GM12872 (cell line): ENCODE measurements at regions not wholly inside any gene's neighbourhood (a gene's known extent, or its start where the extent isn't known, plus 50 kb on each side); places are given as distances from the start of the nearest gene placed in this dataset.

Source experiments
- TF ChIP-seq, protein P1 (sequence below): IDR thresholded peaks from 3 replicates; pipeline ENCODE4 v1.5.1; 2011; ENCODE audit warnings: low read depth, mild to moderate bottlenecking, low read length, moderate library complexity; ENCODE audit not compliant: insufficient read depth

- TF ChIP-seq, protein P1, sequence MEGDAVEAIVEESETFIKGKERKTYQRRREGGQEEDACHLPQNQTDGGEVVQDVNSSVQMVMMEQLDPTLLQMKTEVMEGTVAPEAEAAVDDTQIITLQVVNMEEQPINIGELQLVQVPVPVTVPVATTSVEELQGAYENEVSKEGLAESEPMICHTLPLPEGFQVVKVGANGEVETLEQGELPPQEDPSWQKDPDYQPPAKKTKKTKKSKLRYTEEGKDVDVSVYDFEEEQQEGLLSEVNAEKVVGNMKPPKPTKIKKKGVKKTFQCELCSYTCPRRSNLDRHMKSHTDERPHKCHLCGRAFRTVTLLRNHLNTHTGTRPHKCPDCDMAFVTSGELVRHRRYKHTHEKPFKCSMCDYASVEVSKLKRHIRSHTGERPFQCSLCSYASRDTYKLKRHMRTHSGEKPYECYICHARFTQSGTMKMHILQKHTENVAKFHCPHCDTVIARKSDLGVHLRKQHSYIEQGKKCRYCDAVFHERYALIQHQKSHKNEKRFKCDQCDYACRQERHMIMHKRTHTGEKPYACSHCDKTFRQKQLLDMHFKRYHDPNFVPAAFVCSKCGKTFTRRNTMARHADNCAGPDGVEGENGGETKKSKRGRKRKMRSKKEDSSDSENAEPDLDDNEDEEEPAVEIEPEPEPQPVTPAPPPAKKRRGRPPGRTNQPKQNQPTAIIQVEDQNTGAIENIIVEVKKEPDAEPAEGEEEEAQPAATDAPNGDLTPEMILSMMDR: no peak
Measured at GRCh38 chr5:152290181-152290580, 114.9 kb downstream of the NMUR2 start.

- TF ChIP-seq, protein P1: no peak
Measured at GRCh38 chr5:152288917-152289595, 116.0 kb downstream of the NMUR2 start.

- TF ChIP-seq, protein P1: no peak
Measured at GRCh38 chr5:152288499-152288898, 116.6 kb downstream of the NMUR2 start.

GRCh38 chr5:152285764-152286163 lies 119.3 kb downstream of the NMUR2 start:
- TF ChIP-seq, protein P1: no peak

DNA sequence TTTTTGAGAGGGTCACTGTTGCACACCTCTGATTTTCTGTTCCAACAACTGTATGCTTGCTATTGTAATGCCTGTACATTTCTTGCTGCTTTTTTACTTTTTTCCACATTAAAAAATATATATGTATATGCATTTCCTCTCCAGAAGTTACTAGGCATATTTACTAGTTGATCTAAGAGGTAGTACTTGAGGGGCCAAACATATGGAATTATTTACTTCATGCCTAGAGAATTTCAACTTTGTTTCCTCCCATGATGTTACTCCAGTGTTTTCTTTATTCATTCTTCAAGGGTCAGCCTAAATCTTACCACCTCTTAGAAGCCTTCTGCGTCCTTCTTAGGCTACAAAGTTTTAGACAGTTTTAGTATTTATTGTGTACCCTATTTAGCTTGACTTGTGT lies 122.7 kb downstream of the NMUR2 start:
- TF ChIP-seq, protein P1: no peak

DNA sequence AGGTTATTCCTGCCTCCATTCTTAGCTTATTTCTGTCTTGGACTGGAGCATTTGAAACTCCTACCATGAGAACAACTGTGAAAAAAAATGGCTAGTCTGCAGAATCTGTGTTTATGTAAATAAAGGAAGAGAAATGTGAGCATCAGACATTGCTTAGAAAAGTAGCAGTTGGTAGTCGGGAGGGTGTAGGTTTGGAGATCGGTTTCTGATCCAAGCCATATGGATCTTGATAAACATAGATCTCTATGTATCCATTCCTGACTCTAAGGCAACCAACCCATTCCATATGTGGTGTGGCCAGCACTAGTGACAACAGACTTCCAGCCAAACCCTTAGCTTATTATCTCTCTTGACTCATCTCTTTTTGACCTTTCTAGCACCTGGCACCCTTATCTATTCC lies 127.1 kb downstream of the NMUR2 start:
- TF ChIP-seq, protein P1: no peak

DNA sequence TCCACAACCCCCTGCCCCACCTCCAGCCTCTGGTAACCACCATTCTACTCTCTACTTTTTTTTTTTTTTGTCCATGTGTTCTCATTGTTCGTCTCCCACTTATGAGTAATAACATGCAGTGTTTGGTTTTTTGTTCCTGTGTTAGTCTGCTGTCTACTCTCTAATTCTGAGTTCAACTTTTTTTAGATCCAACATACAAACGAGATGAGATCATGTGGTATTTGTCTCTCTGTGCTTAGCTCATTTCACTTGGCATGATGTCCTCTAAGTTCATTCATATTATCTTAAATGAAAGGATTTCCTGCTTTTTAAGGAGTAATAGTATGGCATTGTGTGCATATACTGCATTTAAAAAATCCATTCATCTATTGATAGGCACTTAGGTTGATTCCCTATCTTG lies 130.9 kb downstream of the NMUR2 start:
- TF ChIP-seq, protein P1: no peak
